Thyroid gland (tissue), 4 donors: ENCODE measurements at regions not wholly inside any gene's neighbourhood (a gene's known extent, or its start where the extent isn't known, plus 50 kb on each side); places are given as distances from the start of the nearest gene placed in this dataset.

Source experiments
- POLR2A ChIP-seq, 2 donors: fragments of 450-650 bp; IDR thresholded peaks; one replicate each; pipeline ENCODE4 v1.6.1; 2017; ENCODE audit warnings: antibody characterized with exemption in 2 of 2, mild to moderate bottlenecking in 2 of 2, moderate library complexity in 1 of 2
- TF ChIP-seq, protein P1 (sequence below), 6 experiments: fragments of 200-600 bp in 3 of 6; fragments of 450-650 bp in 3 of 6; sonication (generic) in 3 of 6; IDR thresholded peaks; one replicate each; pipeline ENCODE4 v1.5.1; 2016 to 2019; ENCODE audit warnings: antibody characterized with exemption in 6 of 6, mild to moderate bottlenecking in 2 of 6, inconsistent platforms in 1 of 6, moderate library complexity in 1 of 6

DNA sequence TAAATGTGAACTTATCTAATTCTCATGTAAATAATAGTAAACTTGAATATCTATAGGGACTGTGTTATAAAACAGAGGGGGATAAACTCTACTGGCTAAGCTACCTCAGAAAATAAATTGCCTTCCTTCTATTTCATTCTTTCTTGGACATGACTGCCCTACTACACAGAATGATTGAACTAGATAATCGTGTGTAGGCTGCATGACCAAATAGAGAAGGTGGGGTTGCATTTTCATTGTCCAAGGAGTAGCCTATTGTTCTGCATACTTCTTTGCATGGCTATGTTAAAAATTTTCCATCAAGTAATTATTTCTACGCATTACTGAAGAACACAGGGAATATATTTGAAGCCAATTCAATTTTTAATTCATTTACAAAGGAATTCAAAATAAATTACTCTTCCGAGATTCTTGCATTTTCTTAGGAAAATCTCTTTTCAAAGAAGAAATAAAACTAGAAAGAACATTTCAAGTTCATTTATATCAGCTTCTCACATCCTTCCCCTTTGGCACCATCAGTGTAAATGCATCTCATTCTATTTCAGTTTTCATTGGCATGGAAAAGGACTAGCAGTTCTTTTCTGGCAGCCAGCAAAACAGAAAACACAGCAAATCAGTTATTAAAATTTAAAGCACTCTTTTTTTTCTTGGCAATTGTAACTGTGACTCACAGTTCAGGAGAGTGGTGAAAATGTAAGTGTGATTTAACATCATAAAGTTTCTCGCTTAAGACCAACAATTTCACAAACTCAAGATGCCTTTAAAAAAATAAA is 714.7 kb downstream of the NCAM2 start:
- TF ChIP-seq, protein P1, sequence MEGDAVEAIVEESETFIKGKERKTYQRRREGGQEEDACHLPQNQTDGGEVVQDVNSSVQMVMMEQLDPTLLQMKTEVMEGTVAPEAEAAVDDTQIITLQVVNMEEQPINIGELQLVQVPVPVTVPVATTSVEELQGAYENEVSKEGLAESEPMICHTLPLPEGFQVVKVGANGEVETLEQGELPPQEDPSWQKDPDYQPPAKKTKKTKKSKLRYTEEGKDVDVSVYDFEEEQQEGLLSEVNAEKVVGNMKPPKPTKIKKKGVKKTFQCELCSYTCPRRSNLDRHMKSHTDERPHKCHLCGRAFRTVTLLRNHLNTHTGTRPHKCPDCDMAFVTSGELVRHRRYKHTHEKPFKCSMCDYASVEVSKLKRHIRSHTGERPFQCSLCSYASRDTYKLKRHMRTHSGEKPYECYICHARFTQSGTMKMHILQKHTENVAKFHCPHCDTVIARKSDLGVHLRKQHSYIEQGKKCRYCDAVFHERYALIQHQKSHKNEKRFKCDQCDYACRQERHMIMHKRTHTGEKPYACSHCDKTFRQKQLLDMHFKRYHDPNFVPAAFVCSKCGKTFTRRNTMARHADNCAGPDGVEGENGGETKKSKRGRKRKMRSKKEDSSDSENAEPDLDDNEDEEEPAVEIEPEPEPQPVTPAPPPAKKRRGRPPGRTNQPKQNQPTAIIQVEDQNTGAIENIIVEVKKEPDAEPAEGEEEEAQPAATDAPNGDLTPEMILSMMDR (IDR thresholded peaks at IDR 0.05) = no peak
- no peak for TF ChIP-seq POLR2A (IDR thresholded peaks at IDR 0.05)
